ENCODE measurements at regions not wholly inside any gene's neighbourhood (a gene's known extent, or its start where the extent isn't known, plus 50 kb on each side); places are given as distances from the start of the nearest gene placed in this dataset.

GRCh38 chr4:56146956-56147355, 198.2 kb downstream of the CEP135 start (continued):
- TF ChIP-seq KDM4A (IDR thresholded peaks at IDR 0.05; ENCODE audit: low read depth, low read length, severe bottlenecking) (no peak), POLR2A (IDR thresholded peaks at IDR 0.05; ENCODE audit: control extremely low read depth in 1 of 2, low read depth in 2 of 2, low read length in 2 of 2) (no peak), JUND (IDR thresholded peaks at IDR 0.05; ENCODE audit: low read length) (no peak)
